GM21786 (cell line): ENCODE measurements at regions not wholly inside any gene's neighbourhood (a gene's known extent, or its start where the extent isn't known, plus 50 kb on each side); places are given as distances from the start of the nearest gene placed in this dataset.

Source experiments
- ATAC-seq: cut with Tn5 transposase; IDR thresholded peaks from one replicate; pipeline ENCODE4 v1.9.1; 2021; ENCODE audit not compliant: unreplicated experiment

DNA sequence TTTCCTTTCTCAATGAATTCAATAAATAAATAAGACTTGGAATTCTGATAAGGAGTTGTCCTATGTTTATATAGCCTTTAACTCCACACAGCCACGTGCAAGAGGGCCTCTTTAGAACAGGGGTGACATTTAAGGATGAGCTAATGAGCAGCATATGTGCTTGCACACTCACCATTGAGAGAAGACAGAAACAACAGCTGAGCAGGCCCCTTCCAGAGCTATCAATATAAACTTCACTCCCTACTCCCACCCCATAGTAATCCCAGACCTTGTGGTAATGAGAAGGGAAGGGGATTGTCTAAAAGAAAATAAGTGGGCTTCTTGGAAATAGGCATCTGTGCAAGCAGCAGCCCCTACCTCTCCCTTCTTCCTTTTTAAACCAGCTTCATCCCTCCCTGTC, 176.0 kb downstream of the SEC16B start:
- no peak for ATAC-seq

DNA sequence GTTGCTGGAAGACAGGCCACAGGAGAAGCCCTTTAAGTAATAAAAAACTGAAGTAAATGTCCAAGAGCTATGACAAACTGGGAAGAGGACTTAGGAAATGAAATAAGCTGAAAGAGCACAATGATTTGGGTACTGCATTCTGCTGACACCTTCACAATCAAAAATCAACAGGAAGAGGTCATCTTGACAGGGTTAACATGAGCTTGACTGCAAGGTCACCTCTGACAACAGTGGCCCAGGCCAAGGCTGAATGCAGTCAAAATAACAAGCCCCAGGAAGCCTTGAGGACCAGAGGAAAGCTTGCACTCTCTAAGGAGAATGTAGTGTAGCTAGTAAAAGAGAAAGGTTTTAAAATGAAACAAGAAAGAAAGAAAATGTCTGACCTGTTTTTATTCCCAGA, 179.3 kb downstream of the SEC16B start:
- ATAC-seq, result no peak

- no peak for ATAC-seq
These were observed 179.9 kb downstream of the SEC16B start for GRCh38 chr1:177789956-177790355.

DNA sequence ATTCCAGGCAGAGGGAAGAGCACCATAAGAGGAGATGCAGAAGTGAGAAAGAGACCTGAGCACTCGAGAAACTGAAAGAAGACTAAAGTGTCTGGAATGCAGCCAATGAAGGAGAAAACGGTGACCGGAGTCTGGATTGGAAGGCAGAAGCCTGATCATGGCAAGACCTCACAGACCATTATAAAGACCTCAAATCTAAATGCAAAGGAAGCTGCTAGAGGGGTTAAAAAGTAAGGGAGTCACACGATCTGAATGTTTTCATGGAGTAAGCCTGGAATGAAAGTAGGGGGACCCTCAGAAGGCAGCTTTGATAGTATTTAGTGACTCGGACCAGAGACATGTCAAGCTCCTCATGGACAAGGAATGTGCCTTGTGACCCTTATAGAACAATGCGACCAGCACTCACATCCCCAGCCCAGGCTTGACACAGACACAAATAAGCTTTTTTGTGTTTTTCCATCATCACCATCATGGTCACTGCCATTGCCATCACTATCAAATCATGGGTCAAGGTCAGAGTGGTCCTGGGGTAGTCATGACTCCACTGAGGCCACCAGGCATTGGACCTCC, 183.6 kb downstream of the SEC16B start:
- ATAC-seq, result no peak

DNA sequence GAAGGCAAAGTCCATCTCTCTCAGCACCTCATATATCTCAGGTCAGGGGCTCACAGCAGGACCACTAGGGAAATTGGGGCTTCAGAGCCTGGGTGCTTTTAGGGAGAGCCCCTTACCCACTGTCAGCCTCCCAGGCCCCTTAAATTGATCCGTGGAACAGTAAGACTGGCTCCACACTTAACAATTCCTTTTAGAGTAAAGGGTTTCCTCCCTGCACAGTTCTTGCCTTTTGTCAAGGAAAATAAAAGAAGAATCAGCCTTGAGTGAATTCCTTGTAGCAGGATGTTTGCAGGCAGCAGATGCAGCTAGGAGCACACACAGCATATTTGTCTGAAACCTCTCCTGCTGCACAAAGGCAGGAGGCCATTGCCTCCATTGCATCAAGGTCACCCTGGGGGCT, 184.9 kb downstream of the SEC16B start:
- ATAC-seq, result no peak

GRCh38 chr1:177784409-177784808, 185.4 kb downstream of the SEC16B start:
- no peak for ATAC-seq

GRCh38 chr1:177783051-177783450, 186.8 kb downstream of the SEC16B start:
- no peak for ATAC-seq

DNA sequence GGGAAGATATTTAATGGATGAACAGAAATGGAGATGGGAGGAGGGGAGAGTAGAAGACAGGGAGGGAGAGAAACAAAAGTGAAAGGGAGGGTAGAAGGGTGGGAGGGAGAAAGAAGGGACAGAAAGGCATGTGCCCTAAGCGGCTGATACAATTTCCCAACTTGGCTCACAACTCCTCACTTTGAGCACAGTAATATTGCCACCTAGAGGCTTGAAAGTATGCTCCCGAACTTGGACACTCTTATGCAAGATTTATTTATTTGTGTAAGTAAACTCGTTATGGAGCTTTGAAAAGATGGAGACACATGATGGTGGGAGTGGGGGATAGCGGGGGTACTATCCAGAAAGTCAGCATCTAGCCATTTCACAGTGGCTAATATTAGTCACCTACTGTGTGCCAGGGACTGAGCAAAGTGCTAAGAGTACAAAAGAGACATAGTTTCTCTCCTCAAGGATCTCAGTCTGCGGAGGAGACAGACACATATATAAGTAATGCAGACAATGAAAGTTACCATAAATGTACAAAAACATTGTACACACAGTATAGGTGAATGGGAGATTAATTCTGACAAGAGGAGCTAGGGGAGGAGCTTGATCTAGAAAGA, 189.7 kb downstream of the SEC16B start:
- peak; percentile 53 for ATAC-seq

DNA sequence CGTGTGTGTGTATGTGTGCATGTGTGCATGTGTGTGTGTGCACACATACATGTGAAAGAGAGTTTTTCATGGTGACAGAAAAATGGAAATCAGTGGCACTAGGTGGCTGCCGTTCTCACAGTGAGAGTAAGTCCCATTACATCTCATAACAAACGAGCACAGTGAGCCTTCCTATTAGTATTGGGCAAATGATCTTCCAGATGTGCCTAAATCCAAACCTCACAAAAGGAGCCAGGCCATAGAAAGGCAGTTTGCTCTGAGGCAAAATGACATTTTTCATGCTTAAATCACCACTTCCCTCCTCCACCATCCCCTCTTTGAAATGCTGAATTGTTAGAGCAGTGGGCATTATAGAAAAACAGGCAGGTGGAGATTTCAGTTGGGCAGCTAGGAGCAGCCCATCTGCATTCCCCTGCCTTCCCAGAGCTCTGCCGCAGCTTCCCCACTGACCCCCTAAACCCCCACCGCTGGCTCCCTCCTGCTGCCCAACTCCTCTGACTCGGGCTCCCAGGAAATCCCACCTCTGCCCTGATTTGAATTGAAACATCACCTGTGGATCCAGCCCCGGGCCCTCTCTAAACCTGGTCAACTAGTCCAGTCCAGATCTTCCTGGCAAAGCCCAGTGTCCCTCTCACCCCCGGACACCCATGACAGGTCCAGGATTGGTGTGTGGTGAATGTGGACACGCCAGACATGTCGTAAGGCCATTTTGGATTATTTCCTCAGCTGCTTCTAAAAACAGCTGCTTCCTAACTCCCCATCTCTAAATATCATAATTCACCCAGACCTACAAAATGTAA, 190.5 kb downstream of the SEC16B start:
- ATAC-seq, result no peak

GRCh38 chr1:177775924-177776323, 193.9 kb downstream of the SEC16B start:
- no peak for ATAC-seq

DNA sequence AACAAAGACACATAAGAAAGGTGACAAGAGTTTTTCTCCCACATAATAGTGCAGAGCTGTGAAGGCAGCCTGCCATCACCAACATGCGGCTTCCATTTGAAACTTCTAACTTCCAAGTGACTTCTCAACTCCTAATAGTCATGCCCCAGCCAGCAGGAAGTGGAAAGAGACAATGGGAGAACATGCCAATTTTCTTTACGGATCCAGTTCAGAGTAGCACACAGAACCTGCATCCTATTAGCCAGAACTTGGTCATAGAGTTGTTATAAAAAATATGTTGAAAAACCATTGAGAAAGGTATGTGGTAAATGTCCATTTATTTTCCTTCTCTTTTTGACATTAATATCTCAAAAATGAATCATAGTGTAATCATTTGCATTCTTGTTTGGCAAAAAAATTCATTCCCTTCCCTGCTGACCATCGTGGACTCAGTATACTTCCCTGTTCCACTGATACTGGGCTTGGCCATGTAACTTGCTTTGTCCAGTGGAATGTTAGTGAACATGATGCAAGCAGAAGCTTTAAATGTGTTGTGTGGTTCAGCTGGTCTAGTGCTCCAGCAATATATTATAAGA, 197.4 kb downstream of the SEC16B start:
- ATAC-seq, result no peak

DNA sequence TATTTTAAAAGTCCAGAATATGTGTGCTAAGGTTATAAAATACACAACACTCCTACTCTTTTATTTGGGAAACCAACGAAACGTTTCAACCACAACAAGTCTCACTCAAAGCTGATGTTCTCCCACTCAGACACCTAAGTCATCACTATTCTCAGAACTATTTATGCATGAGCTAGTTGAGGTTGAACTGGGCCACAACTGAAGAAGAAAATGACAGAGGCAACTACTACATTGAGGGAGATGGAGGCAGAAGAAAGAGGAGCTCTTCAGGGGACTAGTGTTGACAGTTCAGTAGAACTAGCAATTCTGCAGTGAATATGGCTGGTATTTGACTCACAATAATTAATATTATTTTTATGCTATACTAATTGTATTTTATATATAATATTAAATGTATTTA, 198.2 kb downstream of the SEC16B start:
- ATAC-seq, result no peak

GRCh38 chr1:177770096-177770495, 199.8 kb downstream of the SEC16B start:
- no peak for ATAC-seq

GRCh38 chr1:177755851-177756560, 213.9 kb downstream of the SEC16B start:
- no peak for ATAC-seq

- ATAC-seq, result no peak
These were observed 215.3 kb downstream of the SEC16B start for GRCh38 chr1:177754603-177755002.

DNA sequence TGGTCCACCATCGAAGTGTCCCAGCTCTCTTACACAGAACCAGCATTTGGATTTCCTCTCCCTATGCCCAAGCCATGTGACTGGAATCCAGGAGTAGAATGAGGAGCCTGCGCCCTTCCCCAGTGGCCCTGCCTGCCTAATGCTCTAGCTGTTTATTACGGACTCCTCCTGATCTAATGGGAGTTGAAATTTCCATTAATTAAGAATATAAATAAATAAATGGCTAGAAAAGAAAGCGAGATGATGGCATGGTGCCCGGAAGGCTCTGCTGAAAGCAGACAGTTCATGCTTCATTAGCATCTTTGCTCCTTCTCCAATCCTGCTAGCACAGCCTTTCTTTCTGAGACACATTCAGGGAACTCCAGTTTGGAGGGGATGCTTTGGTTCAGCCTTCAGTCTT, 216.2 kb downstream of the SEC16B start:
- ATAC-seq, result no peak

GRCh38 chr1:177748080-177748801, 221.6 kb downstream of the SEC16B start:
- peak; percentile 70 for ATAC-seq

DNA sequence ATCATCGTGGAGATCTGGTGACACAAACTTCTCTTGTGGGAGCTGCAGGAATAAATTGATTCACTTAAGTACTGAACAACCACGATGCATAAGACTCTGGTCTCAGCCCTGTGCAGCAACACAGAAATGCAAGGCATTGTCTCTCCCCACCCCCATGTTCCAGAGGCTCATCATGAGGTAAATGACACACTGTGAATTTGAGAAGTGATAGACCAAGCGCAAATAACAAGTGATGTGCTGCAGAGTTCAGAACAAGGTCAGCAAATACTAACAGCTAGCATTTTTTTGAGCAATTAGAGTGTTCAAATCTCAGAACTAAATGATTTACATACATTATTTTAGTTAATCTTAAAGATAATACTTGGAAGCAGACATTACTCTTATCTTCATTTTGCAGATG, 223.7 kb downstream of the SEC16B start:
- ATAC-seq, result no peak

GRCh38 chr1:177744906-177745305, 225.0 kb downstream of the SEC16B start:
- no peak for ATAC-seq

- ATAC-seq, result no peak
These were observed 228.4 kb downstream of the SEC16B start for GRCh38 chr1:177741476-177741875.

GRCh38 chr1:177739780-177740179, 230.1 kb downstream of the SEC16B start:
- no peak for ATAC-seq
